BLaER1 treated with 17β-estradiol and CSF1 and Interleukin-3, amounts not matched to agents 10 nM and 100 nM (cell line): ENCODE measurements at regions not wholly inside any gene's neighbourhood (a gene's known extent, or its start where the extent isn't known, plus 50 kb on each side); places are given as distances from the start of the nearest gene placed in this dataset.

Experiments
- H3K27ac ChIP-seq, 11 experiments: shearing (Covaris generic); formaldehyde crosslinking; 2 replicates each; pipeline ENCODE4 v1.8.1; 2022
- H3K27me3 ChIP-seq, 11 experiments: shearing (Covaris generic); formaldehyde crosslinking; 2 replicates each; pipeline ENCODE4 v1.8.1; 2022
- H3K36me3 ChIP-seq, 11 experiments: shearing (Covaris generic); formaldehyde crosslinking; 2 replicates each; pipeline ENCODE4 v1.8.1; 2022
- H3K4me1 ChIP-seq, 10 experiments: shearing (Covaris generic); formaldehyde crosslinking; 2 replicates each; pipeline ENCODE4 v1.8.1; 2022
- H3K4me2 ChIP-seq, 11 experiments: shearing (Covaris generic); formaldehyde crosslinking; 2 replicates each; pipeline ENCODE4 v1.8.1; 2022
- H3K4me3 ChIP-seq, 10 experiments: shearing (Covaris generic); formaldehyde crosslinking; 2 replicates each; pipeline ENCODE4 v1.8.1; 2022
- H3K9ac ChIP-seq, 11 experiments: shearing (Covaris generic); formaldehyde crosslinking; 2 replicates each; pipeline ENCODE4 v1.8.1; 2022
- H3K9me3 ChIP-seq, 11 experiments: shearing (Covaris generic); formaldehyde crosslinking; replicated peaks in 1 of 11; 2 replicates each; pipeline ENCODE4 v1.8.1; 2022
- H4K20me1 ChIP-seq, 11 experiments: shearing (Covaris generic); formaldehyde crosslinking; 2 replicates each; pipeline ENCODE4 v1.8.1; 2022
- Cebpa-rat ChIP-seq, 11 experiments: shearing (Covaris generic); IDR thresholded peaks; 2 replicates each; pipeline ENCODE4 v1.8.1; 2022

- no peak overlapping the region for H3K27ac ChIP-seq
- H3K27me3 ChIP-seq: no peaks in the 10 kb centered on the region
- no peak for TF ChIP-seq Cebpa-rat (IDR thresholded peaks at IDR 0.05)
- H3K4me3 ChIP-seq: no peak overlapping the region
- H3K9me3 ChIP-seq: no peaks in the 10 kb centered on the region
- H3K4me2 ChIP-seq: no peak overlapping the region
- no peak overlapping the region for H3K9ac ChIP-seq
- no peaks in the 10 kb centered on the region for H3K4me1 ChIP-seq
- H4K20me1 ChIP-seq: no peaks in the 10 kb centered on the region
- no peaks in the 10 kb centered on the region for H3K36me3 ChIP-seq
These were observed 1936.8 kb upstream of the PIK3C3 start for GRCh38 chr18:40018266-40018665.

- Histone ChIP-seq H3K9me3 (no peaks in the 10 kb centered on the region), H3K27ac (no peak overlapping the region), H3K9ac (no peak overlapping the region), H3K4me3 (no peak overlapping the region), H4K20me1 (no peaks in the 10 kb centered on the region), H3K4me1 (no peaks in the 10 kb centered on the region), H3K4me2 (no peak overlapping the region), H3K36me3 (no peaks in the 10 kb centered on the region), H3K27me3 (no peaks in the 10 kb centered on the region)
- TF ChIP-seq Cebpa-rat (IDR thresholded peaks at IDR 0.05): no peak
These were observed 1938.0 kb upstream of the PIK3C3 start for GRCh38 chr18:40017021-40017420.

GRCh38 chr18:40016405-40016804 lies 1938.6 kb upstream of the PIK3C3 start:
- Histone ChIP-seq H3K9me3 (no peaks in the 10 kb centered on the region), H3K4me1 (no peaks in the 10 kb centered on the region), H3K27ac (no peak overlapping the region), H3K4me2 (no peak overlapping the region), H3K27me3 (no peaks in the 10 kb centered on the region), H4K20me1 (no peaks in the 10 kb centered on the region), H3K9ac (no peak overlapping the region), H3K36me3 (no peaks in the 10 kb centered on the region), H3K4me3 (no peak overlapping the region)
- no peak for TF ChIP-seq Cebpa-rat (IDR thresholded peaks at IDR 0.05)

- no peak overlapping the region for H3K4me2 ChIP-seq
- no peak overlapping the region for H3K4me3 ChIP-seq
- no peak for TF ChIP-seq Cebpa-rat (IDR thresholded peaks at IDR 0.05)
- H3K4me1 ChIP-seq: no peaks in the 10 kb centered on the region
- no peak overlapping the region for H3K9ac ChIP-seq
- H3K36me3 ChIP-seq: no peaks in the 10 kb centered on the region
- no peaks in the 10 kb centered on the region for H3K9me3 ChIP-seq
- no peaks in the 10 kb centered on the region for H4K20me1 ChIP-seq
- H3K27me3 ChIP-seq: no peaks in the 10 kb centered on the region
- H3K27ac ChIP-seq: no peak overlapping the region
These were observed 1941.9 kb upstream of the PIK3C3 start for GRCh38 chr18:40013001-40013609.

GRCh38 chr18:40011201-40011600 lies 1943.8 kb upstream of the PIK3C3 start:
- no peaks in the 10 kb centered on the region for H3K36me3 ChIP-seq
- no peak overlapping the region for H3K27ac ChIP-seq
- no peak overlapping the region for H3K9ac ChIP-seq
- no peak overlapping the region for H3K4me3 ChIP-seq
- H3K27me3 ChIP-seq: no peaks in the 10 kb centered on the region
- no peak for TF ChIP-seq Cebpa-rat (IDR thresholded peaks at IDR 0.05)
- H3K4me1 ChIP-seq: no peaks in the 10 kb centered on the region
- no peaks in the 10 kb centered on the region for H4K20me1 ChIP-seq
- no peaks in the 10 kb centered on the region for H3K9me3 ChIP-seq
- no peak overlapping the region for H3K4me2 ChIP-seq

GRCh38 chr18:40006634-40007033 lies 1948.4 kb upstream of the PIK3C3 start:
- no peak overlapping the region for H3K4me2 ChIP-seq
- no peaks in the 10 kb centered on the region for H4K20me1 ChIP-seq

GRCh38 chr18:40004246-40004645 lies 1950.8 kb upstream of the PIK3C3 start:
- Histone ChIP-seq H3K27ac (no peak overlapping the region), H3K36me3 (no peaks in the 10 kb centered on the region), H3K9ac (no peak overlapping the region), H3K4me2 (no peak overlapping the region), H3K9me3 (no peaks in the 10 kb centered on the region), H3K4me3 (no peak overlapping the region), H3K4me1 (no peaks in the 10 kb centered on the region), H3K27me3 (no peaks in the 10 kb centered on the region), H4K20me1 (no peaks in the 10 kb centered on the region)
- no peak for TF ChIP-seq Cebpa-rat (IDR thresholded peaks at IDR 0.05)

More at GRCh38 chr18:40006634-40007033, 1948.4 kb upstream of the PIK3C3 start:
- Histone ChIP-seq H3K36me3 (no peaks in the 10 kb centered on the region), H3K9ac (no peak overlapping the region), H3K27ac (no peak overlapping the region), H3K9me3 (no peaks in the 10 kb centered on the region), H3K27me3 (no peaks in the 10 kb centered on the region), H3K4me1 (no peaks in the 10 kb centered on the region), H3K4me3 (no peak overlapping the region)
- no peak for TF ChIP-seq Cebpa-rat (IDR thresholded peaks at IDR 0.05)

- Histone ChIP-seq H3K27me3 (no peaks in the 10 kb centered on the region), H3K9ac (no peak overlapping the region), H3K9me3 (no peaks in the 10 kb centered on the region), H3K4me1 (no peaks in the 10 kb centered on the region), H4K20me1 (no peaks in the 10 kb centered on the region), H3K36me3 (no peaks in the 10 kb centered on the region), H3K4me2 (no peak overlapping the region), H3K4me3 (no peak overlapping the region), H3K27ac (no peak overlapping the region)
- no peak for TF ChIP-seq Cebpa-rat (IDR thresholded peaks at IDR 0.05)
These were observed 1956.7 kb upstream of the PIK3C3 start for GRCh38 chr18:39998317-39998716.

GRCh38 chr18:39994498-39994897 lies 1960.5 kb upstream of the PIK3C3 start:
- Histone ChIP-seq H3K27me3 (no peaks in the 10 kb centered on the region), H4K20me1 (no peaks in the 10 kb centered on the region), H3K4me2 (no peak overlapping the region), H3K4me3 (no peak overlapping the region), H3K27ac (no peak overlapping the region), H3K9ac (no peak overlapping the region), H3K4me1 (no peaks in the 10 kb centered on the region), H3K36me3 (no peaks in the 10 kb centered on the region), H3K9me3 (no peaks in the 10 kb centered on the region)
- TF ChIP-seq Cebpa-rat (IDR thresholded peaks at IDR 0.05): no peak

- Histone ChIP-seq H3K9me3 (no peaks in the 10 kb centered on the region), H3K4me1 (no peaks in the 10 kb centered on the region), H3K9ac (no peak overlapping the region), H3K4me2 (no peak overlapping the region), H3K27ac (no peak overlapping the region), H3K36me3 (no peaks in the 10 kb centered on the region), H3K4me3 (no peak overlapping the region), H4K20me1 (no peaks in the 10 kb centered on the region), H3K27me3 (no peaks in the 10 kb centered on the region)
- TF ChIP-seq Cebpa-rat (IDR thresholded peaks at IDR 0.05): no peak
These were observed 1963.3 kb upstream of the PIK3C3 start for GRCh38 chr18:39991696-39992265.
